Endothelial cell of umbilical vein (primary cell): ENCODE measurements at regions not wholly inside any gene's neighbourhood (a gene's known extent, or its start where the extent isn't known, plus 50 kb on each side); places are given as distances from the start of the nearest gene placed in this dataset.

Experiments
- BruUV-seq: library from RNA; stranded (reverse); fragments of 400-500 nt; replicated peaks from 2 replicates; lab custom pipeline; 2021; lab: Mats Ljungman, UMichigan
- CTCF ChIA-PET: fragments of 300-600, 350-600 bp; sonication (Branson Sonifier 250); formaldehyde crosslinking; loops from one replicate; lab custom pipeline; 2021; ENCODE audit warnings: antibody characterized with exemption, inconsistent platforms; lab: Charles Lee
- POLR2A ChIA-PET: fragments of 300-600, 350-600 bp; sonication (Branson Sonifier 250); formaldehyde crosslinking; loops from one replicate; lab custom pipeline; 2021; ENCODE audit warnings: antibody characterized with exemption, inconsistent platforms; lab: Charles Lee
- DNase-seq: peaks from one replicate; pipeline ENCODE4 v3.0.0-alpha.2; 2011; ENCODE audit warnings: low read depth, low spot score
- FAIRE-seq: peaks from 2 replicates; lab custom pipeline; 2011; peaks lifted over from hg19 to GRCh38; lab: Jason Lieb, UNC
- H2AFZ ChIP-seq: 2 replicates; pipeline ENCODE4 v1.6.0; 2012; ENCODE audit warnings: low read depth, low read length, control low read depth, inconsistent platforms
- H3K27ac ChIP-seq: 2 replicates; pipeline ENCODE4 v1.5.1; 2011; ENCODE audit warnings: low read depth, mild to moderate bottlenecking, control low read depth, low read length, moderate library complexity; ENCODE audit not compliant: insufficient read depth
- H3K27me3 ChIP-seq, 2 experiments: 2 replicates each; pipeline versions ENCODE4 v1.6.0 to v1.6.1; 2011; ENCODE audit warnings: low read length in 2 of 2, mixed read lengths in 1 of 2; ENCODE audit not compliant: control insufficient read depth in 2 of 2, insufficient read depth in 2 of 2
- H3K36me3 ChIP-seq, 2 experiments: 2 replicates in 1 of 2; 3 replicates in 1 of 2; pipeline ENCODE4 v1.5.1; 2011; ENCODE audit warnings: low read length in 2 of 2, mild to moderate bottlenecking in 1 of 2, moderate library complexity in 1 of 2; ENCODE audit not compliant: control insufficient read depth in 2 of 2, insufficient read depth in 2 of 2; ENCODE audit errors: extremely low read depth in 1 of 2
- H3K4me1 ChIP-seq: 3 replicates; pipeline ENCODE4 v1.5.1; 2011; ENCODE audit warnings: mild to moderate bottlenecking, low read length; ENCODE audit not compliant: control insufficient read depth, insufficient read depth; ENCODE audit errors: extremely low read depth
- H3K4me2 ChIP-seq: 2 replicates; pipeline ENCODE4 v1.6.1; 2011; ENCODE audit warnings: low read length, control low read depth, mixed read lengths; ENCODE audit not compliant: insufficient read depth
- H3K4me3 ChIP-seq, 3 experiments: fragments of 200-600 bp in 1 of 3; sonication (generic), shearing (Covaris generic) in 1 of 3; replicated peaks in 1 of 3; 2 replicates each; pipeline ENCODE4 v1.5.1; 2011 to 2016; ENCODE audit warnings: control low read depth in 3 of 3, low read length in 3 of 3, mild to moderate bottlenecking in 2 of 3, inconsistent platforms in 1 of 3, low read depth in 1 of 3, moderate library complexity in 1 of 3; ENCODE audit not compliant: insufficient read depth in 1 of 3
- H3K79me2 ChIP-seq: 2 replicates; pipeline ENCODE4 v1.6.0; 2012; ENCODE audit warnings: low read length, inconsistent platforms; ENCODE audit not compliant: control insufficient read depth, insufficient read depth
- H3K9ac ChIP-seq: replicated peaks from 2 replicates; pipeline ENCODE3; 2011; ENCODE audit warnings: low read length, control low read depth; ENCODE audit not compliant: insufficient read depth; ENCODE audit errors: extremely low read depth
- H3K9me1 ChIP-seq: replicated peaks from 3 replicates; pipeline ENCODE4 v1.6.0; 2011; ENCODE audit warnings: mild to moderate bottlenecking, low read length; ENCODE audit not compliant: control insufficient read depth, insufficient read depth; ENCODE audit errors: extremely low read depth
- H3K9me3 ChIP-seq: replicated peaks from 2 replicates; pipeline ENCODE4 v1.5.1; 2012; ENCODE audit warnings: low read length, inconsistent platforms; ENCODE audit not compliant: control insufficient read depth, insufficient read depth
- H4K20me1 ChIP-seq: replicated peaks from 2 replicates; pipeline ENCODE3; 2011; ENCODE audit warnings: mild to moderate bottlenecking, low read length; ENCODE audit not compliant: control insufficient read depth, insufficient read depth; ENCODE audit errors: extremely low read depth
- CTCF ChIP-seq, 2 donors: IDR thresholded peaks; 1 replicate in 1 of 2; 2 replicates in 1 of 2; pipeline ENCODE4 v1.5.1; 2011; ENCODE audit warnings: low read length in 2 of 2, mild to moderate bottlenecking in 2 of 2, moderate library complexity in 2 of 2, control low read depth in 1 of 2, inconsistent platforms in 1 of 2, low read depth in 1 of 2; ENCODE audit not compliant: insufficient read depth in 1 of 2; ENCODE audit errors: extremely low read depth in 1 of 2
- EZH2 ChIP-seq: IDR thresholded peaks from 2 replicates; pipeline ENCODE4 v1.6.1; 2012; ENCODE audit warnings: borderline replicate concordance, low read depth, mild to moderate bottlenecking, moderate library complexity, low read length, inconsistent platforms; ENCODE audit not compliant: severe bottlenecking
- FOS ChIP-seq: IDR thresholded peaks from 2 replicates; pipeline ENCODE4 v1.6.1; 2011; ENCODE audit warnings: mild to moderate bottlenecking, low read length, moderate library complexity, borderline replicate concordance; ENCODE audit not compliant: insufficient read depth
- GATA2 ChIP-seq: IDR thresholded peaks from 2 replicates; pipeline ENCODE4 v1.7.0; 2011; ENCODE audit warnings: low read depth, mild to moderate bottlenecking, moderate library complexity, mixed read lengths, low read length; ENCODE audit not compliant: insufficient read length, insufficient read depth
- JUN ChIP-seq: IDR thresholded peaks from 2 replicates; pipeline ENCODE4 v1.6.1; 2011; ENCODE audit warnings: borderline replicate concordance, low read depth; ENCODE audit not compliant: insufficient read length, insufficient read depth
- MAX ChIP-seq: IDR thresholded peaks from 2 replicates; pipeline ENCODE4 v1.6.1; 2011; ENCODE audit not compliant: insufficient read depth, insufficient read length
- MYC ChIP-seq: IDR thresholded peaks from one replicate; pipeline ENCODE4 v1.6.1; 2011; ENCODE audit warnings: mild to moderate bottlenecking, low read depth, low read length
- POLR2A ChIP-seq: IDR thresholded peaks from 2 replicates; pipeline ENCODE4 v1.6.1; 2012; ENCODE audit warnings: low read depth, mild to moderate bottlenecking, control low read depth, low read length
- POLR2AphosphoS5 ChIP-seq: IDR thresholded peaks from 2 replicates; pipeline ENCODE4 v1.6.1; 2012; ENCODE audit warnings: low read depth, mild to moderate bottlenecking, control low read depth, low read length, moderate library complexity; ENCODE audit not compliant: insufficient read depth
- dilution Hi-C: fragments of 300-500 bp; cut with MboI; formaldehyde crosslinking; loops from one replicate; pipeline ENCODE4 v1.15.0; 2019; ENCODE audit warnings: low sequenced_read_pairs; ENCODE audit not compliant: extremely low pct_ligation_motif_present
- intact Hi-C: fragments of 100-400 bp; cut with micrococcal nuclease; formaldehyde crosslinking; loops from one replicate; pipeline ENCODE4 v1.10.0; 2022

GRCh38 chr2:238601433-238602222 lies 174.9 kb downstream of the ASB1 start:
- no peak overlapping the region for H2AFZ ChIP-seq
- H3K4me2 ChIP-seq = no peak overlapping the region
- H3K9ac ChIP-seq = no peak overlapping the region
- no peak overlapping the region for H3K4me3 ChIP-seq
- H3K36me3 ChIP-seq = no peaks in the 10 kb centered on the region
- H3K79me2 ChIP-seq = no peaks in the 10 kb centered on the region
- H3K9me3 ChIP-seq = no peaks in the 10 kb centered on the region
- no TSS peak for BruUV-seq
- dilution Hi-C loops = no loop called here
- FAIRE-seq (no peak), DNase-seq (no peak)
- peaks cover 8% of the 10 kb centered on the region for H3K4me1 ChIP-seq
- CTCF ChIA-PET = interaction anchor here (1.0 to 1.2 kb wide), 2 partner anchors 28 to 274 kb away, joined by 3 read pairs; no protein-coding TSS in a partner anchor
- TF ChIP-seq CTCF (IDR thresholded peaks at IDR 0.05; ENCODE audit: extremely low read depth in 1 of 2, insufficient read depth in 1 of 2, low read depth in 1 of 2, low read length in 2 of 2) (no peak), POLR2A (no peak), MYC (no peak), EZH2 (no peak), POLR2AphosphoS5 (no peak), FOS (no peak), GATA2 (no peak), JUN (no peak), MAX (no peak)
- intact Hi-C loops = no loop called here
- no peaks in the 10 kb centered on the region for H3K9me1 ChIP-seq
- no peaks in the 10 kb centered on the region for H4K20me1 ChIP-seq
- POLR2A ChIA-PET = no interaction called here
- peaks cover 0 to 24% of the 10 kb centered on the region in 2 experiments for H3K27me3 ChIP-seq
- H3K27ac ChIP-seq = no peak overlapping the region
